ENCODE measurements at regions not wholly inside any gene's neighbourhood (a gene's known extent, or its start where the extent isn't known, plus 50 kb on each side); places are given as distances from the start of the nearest gene placed in this dataset.

DNA sequence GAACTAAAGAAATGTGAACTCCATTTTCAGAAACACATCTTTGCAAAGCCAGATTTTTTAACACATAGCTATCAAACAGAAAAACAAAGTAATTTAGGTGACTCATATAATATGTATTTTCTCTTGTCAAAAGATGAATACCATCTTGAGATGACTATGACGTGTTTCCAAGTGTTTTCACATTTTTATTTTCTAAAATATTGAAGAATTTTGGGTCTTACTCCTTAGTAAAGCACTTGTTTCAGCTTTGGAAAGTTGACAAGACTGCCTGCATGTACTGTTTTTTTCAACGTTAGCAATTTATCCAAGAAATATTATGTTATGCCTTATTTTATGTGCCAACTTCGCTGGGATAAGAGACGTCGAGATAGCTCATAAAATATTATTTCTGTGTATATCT is 733.9 kb upstream of the EPHA5 start:
- TF ChIP-seq CTCF (IDR thresholded peaks at IDR 0.05) (no peak), POLR2A (IDR thresholded peaks at IDR 0.05) (no peak)
